HCT116 (cell line): ENCODE measurements at regions not wholly inside any gene's neighbourhood (a gene's known extent, or its start where the extent isn't known, plus 50 kb on each side); places are given as distances from the start of the nearest gene placed in this dataset.

ENCODE experiments used
- ATAC-seq: fragments of 200-7000 bp; cut with Tn5 transposase; 2 replicates; pipeline ENCODE4 v1.9.1; 2020; ENCODE audit warnings: mild to moderate bottlenecking, moderate library complexity
- BruUV-seq: library from RNA; stranded (reverse); fragments of 400-500 nt; replicated peaks from 2 replicates; lab custom pipeline; 2021; lab: Mats Ljungman, UMichigan
- CTCF ChIA-PET: fragments of 300-600 bp; sonication (Branson Sonifier 250); formaldehyde crosslinking; loops from one replicate; lab custom pipeline; 2021; ENCODE audit warnings: antibody characterized with exemption; lab: Charles Lee
- POLR2A ChIA-PET: fragments of 300-600, 350-600 bp; sonication (Branson Sonifier 250); formaldehyde crosslinking; loops from one replicate; lab custom pipeline; 2021; ENCODE audit warnings: antibody characterized with exemption; lab: Charles Lee
- RAD21 ChIA-PET, 2 experiments: fragments of 300-600 bp; sonication (Branson Sonifier 250); formaldehyde crosslinking; loops; one replicate each; lab custom pipeline; 2023; ENCODE audit warnings: low total read pairs in 2 of 2; ENCODE audit not compliant: uncharacterized antibody in 2 of 2, unreplicated experiment in 2 of 2, low non-redundant PET in 1 of 2; lab: Charles Lee
- DNase-seq: peaks from one replicate; pipeline ENCODE4 v3.0.0-alpha.2; 2010; ENCODE audit warnings: low read depth, low spot score
- H2AFZ ChIP-seq: fragments of 200-600 bp; shearing (Covaris generic), sonication (generic); 2 replicates; pipeline ENCODE4 v1.6.1; 2017; ENCODE audit warnings: low read depth, mixed run types, mixed read lengths, antibody characterized with exemption, low read length; ENCODE audit not compliant: poor library complexity, severe bottlenecking
- H3K27ac ChIP-seq: 2 replicates; pipeline ENCODE4 v1.5.1; 2012; ENCODE audit warnings: low read depth, low read length
- H3K27me3 ChIP-seq: fragments of 200-600 bp; sonication (generic); 2 replicates; pipeline ENCODE4 v1.6.1; 2016; ENCODE audit warnings: mixed run types, low read length, mixed read lengths; ENCODE audit not compliant: insufficient read depth
- H3K36me3 ChIP-seq, 2 experiments: fragments of 200-500 bp in 1 of 2; fragments of 200-600 bp in 1 of 2; sonication (Bioruptor generic) in 1 of 2; sonication (generic) in 1 of 2; 2 replicates each; pipeline versions ENCODE4 v1.5.1 to v1.6.1; 2014 to 2016; ENCODE audit warnings: low read length in 2 of 2, inconsistent platforms in 1 of 2, mixed read lengths in 1 of 2, mixed run types in 1 of 2; ENCODE audit not compliant: insufficient read depth in 2 of 2, control insufficient read depth in 1 of 2
- H3K4me1 ChIP-seq, 2 experiments: fragments of 200-600 bp in 1 of 2; sonication (generic) in 1 of 2; 2 replicates each; pipeline versions ENCODE4 v1.5.1 to v1.6.1; 2012 to 2017; ENCODE audit warnings: low read length in 2 of 2, inconsistent platforms in 1 of 2, mild to moderate bottlenecking in 1 of 2, mixed read lengths in 1 of 2, mixed run types in 1 of 2, moderate library complexity in 1 of 2; ENCODE audit not compliant: insufficient read depth in 2 of 2, control insufficient read depth in 1 of 2
- H3K4me2 ChIP-seq: fragments of 200-600 bp; sonication (generic); 2 replicates; pipeline ENCODE4 v1.6.1; 2017; ENCODE audit warnings: mixed run types, low read length, mixed read lengths
- H3K4me3 ChIP-seq, 2 experiments: fragments of 200-600 bp in 1 of 2; sonication (generic) in 1 of 2; replicated peaks in 1 of 2; 2 replicates each; pipeline ENCODE4 v1.5.1; 2011 to 2016; ENCODE audit warnings: low read length in 2 of 2, control low read depth in 1 of 2, low read depth in 1 of 2, mild to moderate bottlenecking in 1 of 2, mixed read lengths in 1 of 2, mixed run types in 1 of 2
- H3K79me2 ChIP-seq: fragments of 200-600 bp; sonication (generic); 2 replicates; pipeline ENCODE4 v1.6.1; 2017; ENCODE audit warnings: mild to moderate bottlenecking, mixed run types, low read length, moderate library complexity, mixed read lengths; ENCODE audit not compliant: insufficient read depth
- H3K9ac ChIP-seq: fragments of 200-600 bp; sonication (generic); 2 replicates; pipeline ENCODE4 v1.6.1; 2016; ENCODE audit warnings: low read length, mixed read lengths
- H3K9me2 ChIP-seq: fragments of 200-600 bp; sonication (generic), shearing (Covaris generic); 2 replicates; pipeline ENCODE4 v1.6.1; 2017; ENCODE audit warnings: mixed run types, mild to moderate bottlenecking, moderate library complexity; ENCODE audit not compliant: insufficient read depth
- H3K9me3 ChIP-seq, 2 experiments: fragments of 200-500 bp in 1 of 2; fragments of 200-600 bp in 1 of 2; sonication (Bioruptor generic) in 1 of 2; sonication (generic) in 1 of 2; 2 replicates each; pipeline ENCODE4 v1.6.1; 2014 to 2017; ENCODE audit warnings: low read length in 2 of 2, mixed read lengths in 2 of 2, inconsistent platforms in 1 of 2, low read depth in 1 of 2, mild to moderate bottlenecking in 1 of 2, mixed run types in 1 of 2, moderate library complexity in 1 of 2; ENCODE audit not compliant: control insufficient read depth in 1 of 2, insufficient read depth in 1 of 2
- H4K20me1 ChIP-seq: fragments of 200-600 bp; sonication (generic), shearing (Covaris generic); 2 replicates; pipeline ENCODE4 v1.6.1; 2017; ENCODE audit warnings: mixed run types, mild to moderate bottlenecking, moderate library complexity; ENCODE audit not compliant: insufficient read depth
- EZH2 ChIP-seq: fragments of 200-600 bp; sonication (generic); IDR thresholded peaks from 2 replicates; pipeline ENCODE4 v1.6.1; 2017; ENCODE audit warnings: antibody characterized with exemption, mixed run types
- EZH2phosphoT487 ChIP-seq: fragments of 200-600 bp; IDR thresholded peaks from 2 replicates; pipeline ENCODE4 v1.6.1; 2018; ENCODE audit warnings: antibody characterized with exemption, borderline replicate concordance
- POLR2A ChIP-seq: IDR thresholded peaks from 2 replicates; pipeline ENCODE4 v1.7.0; 2011; ENCODE audit warnings: borderline replicate concordance; ENCODE audit not compliant: insufficient read depth, insufficient read length; ENCODE audit errors: extremely low read depth
- SRF ChIP-seq: IDR thresholded peaks from 2 replicates; pipeline ENCODE4 v1.6.1; 2012; ENCODE audit warnings: low read depth
- TCF7L2 ChIP-seq: IDR thresholded peaks from 2 replicates; pipeline ENCODE4 v1.7.0; 2011; ENCODE audit warnings: borderline replicate concordance, inconsistent platforms; ENCODE audit not compliant: insufficient read depth, insufficient read length; ENCODE audit errors: extremely low read depth
- YY1 ChIP-seq: IDR thresholded peaks from 2 replicates; pipeline ENCODE4 v1.6.1; 2011; ENCODE audit warnings: low read length, low read depth, moderate library complexity, mild to moderate bottlenecking; ENCODE audit not compliant: insufficient replicate concordance; ENCODE audit errors: extremely low read depth
- ZFX ChIP-seq: fragments of 450-650 bp; IDR thresholded peaks from 2 replicates; pipeline ENCODE4 v1.6.1; 2017
- ZNF274 ChIP-seq: fragments of 200-500 bp; sonication (Bioruptor generic); IDR thresholded peaks from 2 replicates; pipeline ENCODE4 v1.6.1; 2014; ENCODE audit warnings: mild to moderate bottlenecking, low read depth, low read length, inconsistent platforms
- intact Hi-C: fragments of 100-400 bp; cut with micrococcal nuclease; formaldehyde crosslinking; loops from 2 replicates; pipeline ENCODE4 v1.10.0; 2022
- TF ChIP-seq, protein P1 (sequence below): IDR thresholded peaks from 2 replicates; pipeline ENCODE4 v1.6.1; 2012

DNA sequence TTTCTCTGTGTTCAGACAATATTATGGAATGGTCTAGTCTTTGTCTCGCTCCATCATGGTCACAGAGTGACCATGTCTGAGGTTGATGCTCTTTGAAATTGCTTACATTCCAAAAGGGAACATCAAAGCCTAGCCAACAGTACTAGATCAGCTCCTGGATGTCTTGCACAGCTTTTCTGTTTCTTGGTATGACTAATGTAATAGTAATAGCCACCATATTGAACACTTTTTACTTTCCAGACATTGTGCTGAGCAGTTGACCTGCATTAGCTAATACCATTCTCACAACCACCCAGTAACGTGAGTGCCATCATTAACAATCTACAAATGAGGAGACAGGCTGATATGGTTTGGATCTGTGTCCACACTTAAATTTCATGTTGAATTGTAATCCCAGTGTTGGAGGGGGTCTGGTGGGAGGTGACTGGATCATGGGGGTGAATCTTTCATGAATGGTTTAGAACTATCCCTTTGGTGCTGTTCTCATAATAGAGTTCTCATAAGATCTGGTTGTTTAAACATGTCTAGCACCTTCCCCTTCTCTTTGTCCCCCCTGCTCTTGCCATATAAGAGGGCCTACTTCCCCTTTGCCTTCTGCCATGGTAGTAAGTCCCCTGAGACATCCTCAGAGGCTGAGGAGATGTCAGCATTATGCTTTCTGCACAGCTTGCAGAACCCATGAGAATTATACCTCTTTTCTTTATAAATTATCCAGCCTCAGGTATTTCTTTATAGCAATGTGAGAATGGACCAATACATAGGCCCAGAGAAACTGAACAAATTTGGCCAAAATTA lies 577.5 kb upstream of the CLINT1 start (continued):
- no peak for TF ChIP-seq ZNF274

- H3K9ac ChIP-seq, result no peak overlapping the region
- no peaks in the 10 kb centered on the region for H3K9me2 ChIP-seq
- ChIA-PET POLR2A (no interaction called here), RAD21 (no interaction called here), CTCF (no interaction called here)
- H3K4me1 ChIP-seq, result no peaks in the 10 kb centered on the region
- H2AFZ ChIP-seq, result no peak overlapping the region
- no TSS peak for BruUV-seq
- no peaks in the 10 kb centered on the region for H3K9me3 ChIP-seq
- no peak for DNase-seq
- no peak overlapping the region for H3K27ac ChIP-seq
- H3K27me3 ChIP-seq, result no peaks in the 10 kb centered on the region
- TF ChIP-seq EZH2 (no peak), YY1 (no peak), SRF (no peak), TCF7L2 (no peak), ZFX (no peak), POLR2A (no peak), EZH2phosphoT487 (no peak)
- TF ChIP-seq, protein P1, sequence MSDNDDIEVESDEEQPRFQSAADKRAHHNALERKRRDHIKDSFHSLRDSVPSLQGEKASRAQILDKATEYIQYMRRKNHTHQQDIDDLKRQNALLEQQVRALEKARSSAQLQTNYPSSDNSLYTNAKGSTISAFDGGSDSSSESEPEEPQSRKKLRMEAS, result no peak
- no peaks in the 10 kb centered on the region for H4K20me1 ChIP-seq
- H3K4me3 ChIP-seq, result no peak overlapping the region
- H3K4me2 ChIP-seq, result no peak overlapping the region
- H3K36me3 ChIP-seq, result no peaks in the 10 kb centered on the region
- intact Hi-C loops, result no loop called here
- ATAC-seq, result no peak
- H3K79me2 ChIP-seq, result no peaks in the 10 kb centered on the region
These were observed 576.2 kb upstream of the CLINT1 start for GRCh38 chr5:158435161-158435616.
